ENCODE measurements at regions not wholly inside any gene's neighbourhood (a gene's known extent, or its start where the extent isn't known, plus 50 kb on each side); places are given as distances from the start of the nearest gene placed in this dataset.

- 87 to 95% methylated on average over 8 of the region's 8 CpGs for WGBS, 2 experiments
- Histone ChIP-seq H3K27ac (ENCODE audit: insufficient read depth, low read depth, low read length, poor library complexity, severe bottlenecking) (no peak overlapping the region), H3K4me3 (ENCODE audit: insufficient read depth, low read depth, low read length) (no peak overlapping the region), H3K9me3 (ENCODE audit: control insufficient read depth, low read length) (no peaks in the 10 kb centered on the region), H3K4me1 (ENCODE audit: control insufficient read depth, insufficient read depth, low read length) (no peaks in the 10 kb centered on the region), H3K36me3 (ENCODE audit: control insufficient read depth, insufficient read depth, low read length) (no peaks in the 10 kb centered on the region), H3K27me3 (ENCODE audit: control insufficient read depth, insufficient read depth, low read length, poor library complexity, severe bottlenecking) (no peaks in the 10 kb centered on the region)
These were observed 619.1 kb upstream of the DAB2 start for GRCh38 chr5:40043916-40044315.

GRCh38 chr5:40041452-40041851, 616.7 kb upstream of the DAB2 start:
- H3K4me3 ChIP-seq (ENCODE audit: insufficient read depth, low read depth, low read length) = no peak overlapping the region
- no peaks in the 10 kb centered on the region for H3K4me1 ChIP-seq (ENCODE audit: control insufficient read depth, insufficient read depth, low read length)
- H3K27ac ChIP-seq (ENCODE audit: insufficient read depth, low read depth, low read length, poor library complexity, severe bottlenecking) = no peak overlapping the region
- no peaks in the 10 kb centered on the region for H3K9me3 ChIP-seq (ENCODE audit: control insufficient read depth, low read length)
- no peaks in the 10 kb centered on the region for H3K36me3 ChIP-seq (ENCODE audit: control insufficient read depth, insufficient read depth, low read length)
- no peaks in the 10 kb centered on the region for H3K27me3 ChIP-seq (ENCODE audit: control insufficient read depth, insufficient read depth, low read length, poor library complexity, severe bottlenecking)
- WGBS, 2 experiments = 100% methylated on average over 1 of the region's 1 CpG

DNA sequence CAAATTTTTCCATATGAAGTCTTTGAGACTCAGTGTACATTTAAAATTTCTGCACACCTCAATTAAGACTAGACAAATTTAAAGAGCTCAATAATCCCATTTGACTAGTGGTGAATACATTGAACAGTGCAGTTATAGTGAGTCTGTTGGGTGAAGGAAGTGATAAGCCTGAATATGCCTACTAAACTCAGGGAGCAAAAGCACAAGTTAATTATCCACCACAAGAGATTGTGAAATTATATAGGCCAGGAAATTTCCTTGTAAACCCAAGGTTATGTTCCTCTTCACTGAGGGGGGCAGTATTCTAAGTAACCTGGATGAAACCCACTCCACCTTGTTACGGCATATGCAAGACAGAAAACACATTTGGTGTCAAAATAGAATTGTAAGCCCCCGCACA, 612.9 kb upstream of the DAB2 start:
- 90 to 98% methylated on average over 2 of the region's 2 CpGs for WGBS, 2 experiments
- no peaks in the 10 kb centered on the region for H3K36me3 ChIP-seq (ENCODE audit: control insufficient read depth, insufficient read depth, low read length)
- no peaks in the 10 kb centered on the region for H3K9me3 ChIP-seq (ENCODE audit: control insufficient read depth, low read length)
- H3K4me3 ChIP-seq (ENCODE audit: insufficient read depth, low read depth, low read length) = no peak overlapping the region
- H3K4me1 ChIP-seq (ENCODE audit: control insufficient read depth, insufficient read depth, low read length) = no peaks in the 10 kb centered on the region
- no peaks in the 10 kb centered on the region for H3K27me3 ChIP-seq (ENCODE audit: control insufficient read depth, insufficient read depth, low read length, poor library complexity, severe bottlenecking)
- H3K27ac ChIP-seq (ENCODE audit: insufficient read depth, low read depth, low read length, poor library complexity, severe bottlenecking) = no peak overlapping the region

DNA sequence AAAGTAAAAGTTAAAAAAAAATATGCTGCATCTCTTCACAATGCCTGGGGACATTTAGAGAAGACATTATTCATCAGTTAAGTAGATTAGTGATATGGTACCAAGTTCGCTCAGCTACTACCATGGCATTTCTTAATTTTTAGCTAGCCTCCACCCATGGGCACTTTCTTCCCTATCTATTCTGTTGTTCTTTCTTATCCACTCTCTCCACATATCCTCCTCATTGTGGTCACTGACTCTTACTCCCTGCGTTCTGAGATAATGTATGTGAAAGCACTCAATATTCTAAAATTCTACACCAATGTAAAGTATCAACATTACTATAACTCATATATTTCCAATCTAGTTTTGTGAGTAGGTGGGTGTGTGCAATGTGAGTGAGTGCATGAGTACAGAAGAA, 609.7 kb upstream of the DAB2 start:
- 95 to 97% methylated on average over 2 of the region's 2 CpGs for WGBS, 2 experiments
- no peaks in the 10 kb centered on the region for H3K36me3 ChIP-seq (ENCODE audit: control insufficient read depth, insufficient read depth, low read length)
- H3K4me1 ChIP-seq (ENCODE audit: control insufficient read depth, insufficient read depth, low read length) = no peaks in the 10 kb centered on the region
- no peaks in the 10 kb centered on the region for H3K27me3 ChIP-seq (ENCODE audit: control insufficient read depth, insufficient read depth, low read length, poor library complexity, severe bottlenecking)
- no peak overlapping the region for H3K27ac ChIP-seq (ENCODE audit: insufficient read depth, low read depth, low read length, poor library complexity, severe bottlenecking)
- H3K9me3 ChIP-seq (ENCODE audit: control insufficient read depth, low read length) = no peaks in the 10 kb centered on the region
- H3K4me3 ChIP-seq (ENCODE audit: insufficient read depth, low read depth, low read length) = no peak overlapping the region

- WGBS, 2 experiments = 94 to 97% methylated on average over 2 to 3 of the region's 3 CpGs
- Histone ChIP-seq H3K4me1 (ENCODE audit: control insufficient read depth, insufficient read depth, low read length) (no peaks in the 10 kb centered on the region), H3K9me3 (ENCODE audit: control insufficient read depth, low read length) (no peaks in the 10 kb centered on the region), H3K4me3 (ENCODE audit: insufficient read depth, low read depth, low read length) (no peak overlapping the region), H3K27me3 (ENCODE audit: control insufficient read depth, insufficient read depth, low read length, poor library complexity, severe bottlenecking) (no peaks in the 10 kb centered on the region), H3K27ac (ENCODE audit: insufficient read depth, low read depth, low read length, poor library complexity, severe bottlenecking) (no peak overlapping the region), H3K36me3 (ENCODE audit: control insufficient read depth, insufficient read depth, low read length) (no peaks in the 10 kb centered on the region)
These were observed 608.6 kb upstream of the DAB2 start for GRCh38 chr5:40033411-40033810.

DNA sequence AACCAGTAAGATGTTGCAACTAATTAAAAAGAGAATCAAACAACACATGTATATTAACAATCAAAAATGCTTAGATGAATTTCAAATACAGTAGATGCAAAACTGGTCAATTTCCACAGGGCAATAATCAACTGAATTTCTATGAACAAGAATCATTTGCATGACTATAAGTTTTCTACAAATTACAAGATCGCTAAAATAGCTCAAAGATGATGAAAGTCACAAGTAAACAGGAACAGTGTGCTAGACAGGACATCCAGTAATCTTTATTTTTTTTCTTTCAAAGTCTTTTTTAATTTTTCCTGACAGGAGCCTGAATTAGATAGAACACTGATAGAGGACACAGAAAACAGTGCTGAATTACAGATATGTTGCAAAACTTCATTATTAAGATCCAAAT, 608.2 kb upstream of the DAB2 start:
- no peaks in the 10 kb centered on the region for H3K4me1 ChIP-seq (ENCODE audit: control insufficient read depth, insufficient read depth, low read length)
- no peaks in the 10 kb centered on the region for H3K36me3 ChIP-seq (ENCODE audit: control insufficient read depth, insufficient read depth, low read length)
- no peaks in the 10 kb centered on the region for H3K27me3 ChIP-seq (ENCODE audit: control insufficient read depth, insufficient read depth, low read length, poor library complexity, severe bottlenecking)
- WGBS, 2 experiments = 100% methylated on average over 1 of the region's 1 CpG
- no peaks in the 10 kb centered on the region for H3K9me3 ChIP-seq (ENCODE audit: control insufficient read depth, low read length)
- no peak overlapping the region for H3K27ac ChIP-seq (ENCODE audit: insufficient read depth, low read depth, low read length, poor library complexity, severe bottlenecking)
- H3K4me3 ChIP-seq (ENCODE audit: insufficient read depth, low read depth, low read length) = no peak overlapping the region

- WGBS, 2 experiments = 85% methylated on average over 2 of the region's 2 CpGs
- Histone ChIP-seq H3K4me1 (ENCODE audit: control insufficient read depth, insufficient read depth, low read length) (no peaks in the 10 kb centered on the region), H3K27me3 (ENCODE audit: control insufficient read depth, insufficient read depth, low read length, poor library complexity, severe bottlenecking) (no peaks in the 10 kb centered on the region), H3K27ac (ENCODE audit: insufficient read depth, low read depth, low read length, poor library complexity, severe bottlenecking) (no peak overlapping the region), H3K4me3 (ENCODE audit: insufficient read depth, low read depth, low read length) (no peak overlapping the region), H3K9me3 (ENCODE audit: control insufficient read depth, low read length) (no peaks in the 10 kb centered on the region), H3K36me3 (ENCODE audit: control insufficient read depth, insufficient read depth, low read length) (no peaks in the 10 kb centered on the region)
These were observed 605.9 kb upstream of the DAB2 start for GRCh38 chr5:40030661-40031060.

DNA sequence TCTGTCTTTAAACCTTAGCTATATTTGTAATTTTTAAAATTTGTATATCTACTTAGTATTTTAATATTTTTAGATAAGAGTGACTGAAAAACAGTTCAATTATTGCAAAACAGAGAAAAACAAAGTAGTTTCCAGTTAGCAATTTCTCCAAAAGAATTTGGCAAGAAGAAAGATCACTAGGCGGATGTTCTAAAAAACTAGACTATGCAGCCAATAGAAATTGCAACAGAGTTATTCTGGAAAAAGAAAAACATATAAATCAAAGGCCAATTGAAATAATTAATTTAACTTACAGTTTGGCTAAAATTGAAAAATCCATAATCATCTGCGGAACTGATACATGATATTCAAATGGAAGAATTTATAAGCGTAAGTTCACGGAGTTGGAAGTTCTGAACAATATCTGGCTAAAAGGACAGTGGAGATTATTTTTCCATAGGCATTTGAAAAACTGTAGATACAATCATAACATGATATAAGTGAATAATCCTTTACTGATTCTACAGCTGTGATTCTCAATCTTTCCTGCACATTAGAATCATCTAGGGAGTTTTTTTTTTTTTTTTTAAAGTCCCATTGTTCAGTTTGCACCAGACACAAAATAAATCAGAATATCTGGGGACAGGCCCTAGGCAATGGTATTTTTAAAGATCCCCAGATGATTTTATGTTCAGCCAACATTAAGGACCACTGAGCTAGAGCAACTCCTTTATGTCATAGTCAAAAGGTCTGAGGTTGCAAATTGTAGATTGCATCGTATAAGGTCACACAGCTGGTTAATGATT, 605.1 kb upstream of the DAB2 start:
- Histone ChIP-seq H3K36me3 (ENCODE audit: control insufficient read depth, insufficient read depth, low read length) (no peaks in the 10 kb centered on the region), H3K27ac (ENCODE audit: insufficient read depth, low read depth, low read length, poor library complexity, severe bottlenecking) (no peak overlapping the region), H3K27me3 (ENCODE audit: control insufficient read depth, insufficient read depth, low read length, poor library complexity, severe bottlenecking) (no peaks in the 10 kb centered on the region), H3K4me3 (ENCODE audit: insufficient read depth, low read depth, low read length) (no peak overlapping the region), H3K9me3 (ENCODE audit: control insufficient read depth, low read length) (no peaks in the 10 kb centered on the region), H3K4me1 (ENCODE audit: control insufficient read depth, insufficient read depth, low read length) (no peaks in the 10 kb centered on the region)
- WGBS, 2 experiments = 94 to 100% methylated on average over 5 of the region's 5 CpGs

DNA sequence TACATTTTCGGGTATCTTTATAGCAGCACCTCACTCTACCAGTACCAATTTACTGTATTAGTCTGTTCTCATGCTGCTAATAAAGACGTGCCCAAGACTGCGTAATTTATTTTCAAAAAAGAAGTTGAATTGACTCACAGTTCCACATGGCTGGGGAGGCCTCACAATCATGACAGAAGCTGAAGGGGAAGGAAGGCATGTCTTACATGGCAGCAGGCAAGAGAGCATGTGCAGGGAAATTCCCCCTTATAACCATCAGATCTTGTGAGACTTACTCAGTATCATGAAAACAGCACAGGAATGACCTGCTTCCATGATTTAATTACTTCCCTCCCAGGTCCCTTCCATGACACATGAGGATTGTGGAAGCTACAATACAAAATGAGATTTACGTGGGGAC, 602.6 kb upstream of the DAB2 start:
- WGBS, 2 experiments = 74 to 83% methylated on average over 3 to 4 of the region's 4 CpGs
- Histone ChIP-seq H3K27ac (ENCODE audit: insufficient read depth, low read depth, low read length, poor library complexity, severe bottlenecking) (no peak overlapping the region), H3K36me3 (ENCODE audit: control insufficient read depth, insufficient read depth, low read length) (no peaks in the 10 kb centered on the region), H3K4me1 (ENCODE audit: control insufficient read depth, insufficient read depth, low read length) (no peaks in the 10 kb centered on the region), H3K4me3 (ENCODE audit: insufficient read depth, low read depth, low read length) (no peak overlapping the region), H3K9me3 (ENCODE audit: control insufficient read depth, low read length) (no peaks in the 10 kb centered on the region), H3K27me3 (ENCODE audit: control insufficient read depth, insufficient read depth, low read length, poor library complexity, severe bottlenecking) (no peaks in the 10 kb centered on the region)

- H3K4me3 ChIP-seq (ENCODE audit: insufficient read depth, low read depth, low read length) = no peak overlapping the region
- no peaks in the 10 kb centered on the region for H3K27me3 ChIP-seq (ENCODE audit: control insufficient read depth, insufficient read depth, low read length, poor library complexity, severe bottlenecking)
- H3K27ac ChIP-seq (ENCODE audit: insufficient read depth, low read depth, low read length, poor library complexity, severe bottlenecking) = no peak overlapping the region
- H3K36me3 ChIP-seq (ENCODE audit: control insufficient read depth, insufficient read depth, low read length) = no peaks in the 10 kb centered on the region
- WGBS, 2 experiments = 72 to 74% methylated on average over 3 of the region's 3 CpGs
- no peaks in the 10 kb centered on the region for H3K9me3 ChIP-seq (ENCODE audit: control insufficient read depth, low read length)
- no peaks in the 10 kb centered on the region for H3K4me1 ChIP-seq (ENCODE audit: control insufficient read depth, insufficient read depth, low read length)
These were observed 600.8 kb upstream of the DAB2 start for GRCh38 chr5:40025586-40025985.

- no peak overlapping the region for H3K27ac ChIP-seq (ENCODE audit: insufficient read depth, low read depth, low read length, poor library complexity, severe bottlenecking)
- 91 to 94% methylated on average over 1 of the region's 1 CpG for WGBS, 2 experiments
- H3K4me1 ChIP-seq (ENCODE audit: control insufficient read depth, insufficient read depth, low read length) = no peaks in the 10 kb centered on the region
These were observed 597.3 kb upstream of the DAB2 start for GRCh38 chr5:40022057-40022456.

More at GRCh38 chr5:40022057-40022456, 597.3 kb upstream of the DAB2 start:
- Histone ChIP-seq H3K36me3 (ENCODE audit: control insufficient read depth, insufficient read depth, low read length) (no peaks in the 10 kb centered on the region), H3K9me3 (ENCODE audit: control insufficient read depth, low read length) (no peaks in the 10 kb centered on the region), H3K27me3 (ENCODE audit: control insufficient read depth, insufficient read depth, low read length, poor library complexity, severe bottlenecking) (no peaks in the 10 kb centered on the region), H3K4me3 (ENCODE audit: insufficient read depth, low read depth, low read length) (no peak overlapping the region)

Data from ectodermal cell (in vitro differentiated cells).